GM12878 (cell line): ENCODE measurements at regions not wholly inside any gene's neighbourhood (a gene's known extent, or its start where the extent isn't known, plus 50 kb on each side); places are given as distances from the start of the nearest gene placed in this dataset.

ENCODE experiments used
- ATAC-seq: fragments of 200-7000 bp; cut with Tn5 transposase; 3 replicates; pipeline ENCODE4 v1.9.1; 2020; ENCODE audit warnings: mild to moderate bottlenecking, moderate library complexity
- BruUV-seq: library from RNA; stranded (reverse); fragments of 400-500 nt; replicated peaks from 2 replicates; lab custom pipeline; 2021; lab: Mats Ljungman, UMichigan
- CTCF ChIA-PET: fragments of 300-600 bp; sonication (Branson Sonifier 250); formaldehyde crosslinking; extraction: SDS; loops from one replicate; lab custom pipeline; 2021; ENCODE audit warnings: inconsistent platforms; lab: Yijun Ruan, JAX
- POLR2A ChIA-PET: fragments of 350-600 bp; formaldehyde crosslinking; extraction: SDS; loops from one replicate; lab custom pipeline; 2021; ENCODE audit warnings: inconsistent platforms; lab: Charles Lee
- RAD21 ChIA-PET: fragments of 300-600 bp; sonication (Branson Sonifier 250); formaldehyde crosslinking; loops from one replicate; lab custom pipeline; 2023; ENCODE audit warnings: antibody characterized with exemption; ENCODE audit not compliant: unreplicated experiment; lab: Charles Lee
- SMC1A ChIA-PET: fragments of 300-600 bp; sonication (Branson Sonifier 250); formaldehyde crosslinking; loops from one replicate; lab custom pipeline; 2023; ENCODE audit not compliant: unreplicated experiment, uncharacterized antibody; lab: Charles Lee
- DNase-seq: peaks from one replicate; pipeline ENCODE4 v3.0.0-alpha.2; 2011; ENCODE audit warnings: low read depth, low spot score
- FAIRE-seq: peaks from 3 replicates; lab custom pipeline; 2011; peaks lifted over from hg19 to GRCh38; lab: Jason Lieb, UNC
- H2AFZ ChIP-seq: 2 replicates; pipeline ENCODE4 v1.6.0; 2011; ENCODE audit warnings: low read depth, low read length, control low read depth; ENCODE audit not compliant: control insufficient read depth
- H3K27ac ChIP-seq: 2 replicates; pipeline ENCODE4 v1.5.1; 2011; ENCODE audit warnings: control low read depth; ENCODE audit not compliant: control insufficient read depth, insufficient read depth
- H3K27me3 ChIP-seq, 2 experiments: replicated peaks in 1 of 2; 2 replicates each; pipeline versions ENCODE4 v1.6.0 to v1.6.1; 2011; ENCODE audit warnings: low read length in 1 of 2; ENCODE audit not compliant: control insufficient read depth in 2 of 2, insufficient read depth in 2 of 2
- H3K36me3 ChIP-seq, 2 experiments: 2 replicates each; pipeline ENCODE4 v1.5.1; 2011; ENCODE audit warnings: low read length in 1 of 2; ENCODE audit not compliant: control insufficient read depth in 2 of 2, insufficient read depth in 2 of 2
- H3K4me1 ChIP-seq: 2 replicates; pipeline ENCODE4 v1.6.1; 2011; ENCODE audit warnings: mild to moderate bottlenecking, low read length, moderate library complexity, mixed read lengths; ENCODE audit not compliant: control insufficient read depth, insufficient read depth
- H3K4me2 ChIP-seq: 2 replicates; pipeline ENCODE4 v1.6.0; 2011; ENCODE audit warnings: control low read depth; ENCODE audit not compliant: control insufficient read depth, insufficient read depth
- H3K4me3 ChIP-seq: fragments of 200-600 bp; sonication (generic); 2 replicates; pipeline ENCODE4 v1.5.1; 2016
- H3K79me2 ChIP-seq: 2 replicates; pipeline ENCODE4 v1.6.0; 2011; ENCODE audit warnings: low read length; ENCODE audit not compliant: control insufficient read depth, insufficient read depth
- H3K9ac ChIP-seq: 2 replicates; pipeline ENCODE4 v1.8.0; 2011; ENCODE audit warnings: low read length, control low read depth, mixed read lengths; ENCODE audit not compliant: control insufficient read depth, insufficient read depth
- H3K9me3 ChIP-seq: replicated peaks from 3 replicates; pipeline ENCODE4 v1.5.1; 2011; ENCODE audit warnings: mild to moderate bottlenecking, low read length; ENCODE audit not compliant: control insufficient read depth, insufficient read depth
- H4K20me1 ChIP-seq: 2 replicates; pipeline ENCODE4 v1.6.0; 2011; ENCODE audit not compliant: control insufficient read depth, insufficient read depth
- BCL11A ChIP-seq: IDR thresholded peaks from 2 replicates; pipeline ENCODE4 v1.6.1; 2011; ENCODE audit warnings: low read depth, low read length
- BMI1 ChIP-seq: fragments of 450-650 bp; IDR thresholded peaks from 2 replicates; pipeline ENCODE4 v1.6.1; 2016; ENCODE audit warnings: mild to moderate bottlenecking, moderate library complexity, borderline replicate concordance
- DPF2 ChIP-seq: fragments of 450-650 bp; IDR thresholded peaks from 2 replicates; pipeline ENCODE4 v1.6.1; 2017; ENCODE audit warnings: mild to moderate bottlenecking
- FOXK2 ChIP-seq: fragments of 450-650 bp; IDR thresholded peaks from 2 replicates; pipeline ENCODE4 v1.6.1; 2017; ENCODE audit warnings: mild to moderate bottlenecking, moderate library complexity
- FOXM1 ChIP-seq: IDR thresholded peaks from 2 replicates; pipeline ENCODE4 v1.6.1; 2012; ENCODE audit warnings: low read depth, mild to moderate bottlenecking, inconsistent platforms, low read length, moderate library complexity
- HDAC2 ChIP-seq: fragments of 200-600 bp; sonication (generic); IDR thresholded peaks from 2 replicates; pipeline ENCODE4 v1.6.1; 2017
- IRF3 ChIP-seq: fragments of 450-650 bp; IDR thresholded peaks from 2 replicates; pipeline ENCODE4 v1.6.1; 2014; ENCODE audit warnings: mild to moderate bottlenecking
- MXI1 ChIP-seq: fragments of 150-350 bp; IDR thresholded peaks from 2 replicates; pipeline ENCODE4 v1.6.1; 2011; ENCODE audit warnings: low read depth, mild to moderate bottlenecking, inconsistent platforms, low read length, improper control_type of control experiment
- MYC ChIP-seq: IDR thresholded peaks from 2 replicates; pipeline ENCODE4 v1.6.1; 2011; ENCODE audit warnings: mild to moderate bottlenecking, low read length, moderate library complexity, inconsistent platforms; ENCODE audit not compliant: insufficient read depth, insufficient replicate concordance, insufficient read length, severe bottlenecking
- NFXL1 ChIP-seq: fragments of 450-650 bp; IDR thresholded peaks from 2 replicates; pipeline ENCODE4 v1.6.1; 2017; ENCODE audit warnings: antibody characterized with exemption, mild to moderate bottlenecking, borderline replicate concordance
- NRF1 ChIP-seq: conservative IDR thresholded peaks from 2 replicates; pipeline ENCODE4 v1.6.1; 2011; ENCODE audit warnings: mild to moderate bottlenecking, low read depth, low read length, improper control_type of control experiment
- RFX5 ChIP-seq: IDR thresholded peaks from 2 replicates; pipeline ENCODE4 v1.6.1; 2011; ENCODE audit warnings: low read depth, low read length, improper control_type of control experiment
- SMAD1 ChIP-seq: fragments of 450-650 bp; IDR thresholded peaks from 2 replicates; pipeline ENCODE4 v1.6.1; 2018; ENCODE audit warnings: mild to moderate bottlenecking, low read depth; ENCODE audit not compliant: partially characterized antibody
- SMAD5 ChIP-seq: IDR thresholded peaks from 2 replicates; pipeline ENCODE4 v1.6.1; 2016; ENCODE audit warnings: antibody characterized with exemption, low read depth
- SPI1 ChIP-seq: IDR thresholded peaks from 2 replicates; pipeline ENCODE4 v1.6.1; 2011; ENCODE audit warnings: low read depth, mild to moderate bottlenecking, low read length, moderate library complexity, borderline replicate concordance; ENCODE audit not compliant: insufficient read depth
- STAT1 ChIP-seq: fragments of 450-650 bp; conservative IDR thresholded peaks from 2 replicates; pipeline ENCODE4 v1.6.1; 2014; ENCODE audit warnings: antibody characterized with exemption, mild to moderate bottlenecking
- TBL1XR1 ChIP-seq: IDR thresholded peaks from 2 replicates; pipeline ENCODE4 v1.6.1; 2012; ENCODE audit warnings: low read depth, low read length, improper control_type of control experiment
- TCF12 ChIP-seq: IDR thresholded peaks from 2 replicates; pipeline ENCODE4 v1.6.1; 2011; ENCODE audit warnings: low read depth, mild to moderate bottlenecking, low read length
- ZSCAN29 ChIP-seq: fragments of 450-650 bp; IDR thresholded peaks from 2 replicates; pipeline ENCODE4 v1.6.1; 2017; ENCODE audit warnings: mild to moderate bottlenecking, moderate library complexity
- WGBS: methylation state at CpG from one replicate; pipeline ENCODE4 v1.1.6; 2016; ENCODE audit warnings: low lambda C conversion rate; ENCODE audit not compliant: insufficient replicate concordance, insufficient coverage; ENCODE audit errors: missing lambda C conversion rate; 5-methylcytosine and 5-hydroxymethylcytosine counted together
- in situ Hi-C: fragments of 300-500 bp; cut with MboI; formaldehyde crosslinking; loops from 9 replicates; pipeline ENCODE4 v1.14.3; 2018; ENCODE audit warnings: mixed read lengths
- intact Hi-C: fragments of 100-400 bp; cut with micrococcal nuclease; formaldehyde crosslinking; loops from one replicate; pipeline ENCODE4 v1.14.2; 2022; ENCODE audit not compliant: unreplicated experiment

GRCh38 chr11:104690241-104690640, 208.0 kb downstream of the CASP12 start:
- CTCF ChIA-PET = no interaction called here
- no peak for ATAC-seq
- Histone ChIP-seq H3K4me1 (no peaks in the 10 kb centered on the region), H2AFZ (no peak overlapping the region), H4K20me1 (no peaks in the 10 kb centered on the region), H3K9me3 (no peaks in the 10 kb centered on the region), H3K4me2 (no peak overlapping the region), H3K79me2 (no peaks in the 10 kb centered on the region), H3K27me3 (no peaks in the 10 kb centered on the region), H3K9ac (no peak overlapping the region), H3K4me3 (no peak overlapping the region), H3K36me3 (no peaks in the 10 kb centered on the region)
- no peak for DNase-seq
- FAIRE-seq = no peak
- BruUV-seq = no TSS peak
- intact Hi-C loops = no loop called here
- in situ Hi-C loops = no loop called here
- SMC1A ChIA-PET = no interaction called here
- WGBS = 40% methylated on average over 2 of the region's 2 CpGs
- TF ChIP-seq TBL1XR1 (no peak), IRF3 (no peak), BCL11A (no peak), SPI1 (no peak), BMI1 (no peak), MYC (no peak), MXI1 (no peak), TCF12 (no peak), RFX5 (no peak), NFXL1 (no peak), NRF1 (no peak), SMAD1 (no peak), HDAC2 (no peak), ZSCAN29 (no peak), FOXM1 (no peak), FOXK2 (no peak), STAT1 (no peak), SMAD5 (no peak), DPF2 (no peak)
- TF ChIP-seq, all 136 proteins: peak for 0
- no peak overlapping the region for H3K27ac ChIP-seq
- ChIA-PET POLR2A (no interaction called here), RAD21 (no interaction called here)
